Mammary epithelial cell (primary cell): ENCODE measurements at regions not wholly inside any gene's neighbourhood (a gene's known extent, or its start where the extent isn't known, plus 50 kb on each side); places are given as distances from the start of the nearest gene placed in this dataset.

ENCODE experiments used
- EZH2 ChIP-seq: IDR thresholded peaks from 2 replicates; pipeline ENCODE4 v1.6.1; 2012; ENCODE audit warnings: low read length, inconsistent platforms, borderline replicate concordance
- TF ChIP-seq, protein P1 (sequence below), 2 donors: IDR thresholded peaks in 1 of 2; conservative IDR thresholded peaks in 1 of 2; 2 replicates each; pipeline ENCODE4 v1.5.1; 2011 to 2012; ENCODE audit warnings: inconsistent platforms in 2 of 2, low read length in 2 of 2, mild to moderate bottlenecking in 2 of 2, control low read depth in 1 of 2, low read depth in 1 of 2; ENCODE audit not compliant: insufficient read depth in 1 of 2; ENCODE audit errors: extremely low read depth in 1 of 2

DNA sequence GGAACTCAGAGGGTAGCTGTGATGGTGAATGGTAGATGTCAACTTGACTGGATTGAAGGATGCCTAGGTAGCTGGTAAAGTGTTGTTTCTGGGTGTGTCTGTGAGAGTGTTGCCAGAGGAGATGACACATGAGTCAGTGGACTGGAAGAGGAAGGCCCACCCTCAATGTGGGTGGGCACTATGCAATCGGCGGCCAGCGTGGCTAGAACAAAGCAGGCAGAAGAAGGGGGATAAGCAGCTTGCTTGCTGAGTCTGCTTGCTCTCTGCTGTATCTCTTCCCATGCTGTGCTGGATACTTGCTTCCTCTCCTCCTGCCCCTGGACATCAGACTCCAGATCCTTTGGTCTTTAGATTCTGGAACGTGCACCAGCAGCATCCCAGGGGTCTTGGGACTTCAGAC is 128.1 kb downstream of the AIPL1 start:
- TF ChIP-seq, protein P1, sequence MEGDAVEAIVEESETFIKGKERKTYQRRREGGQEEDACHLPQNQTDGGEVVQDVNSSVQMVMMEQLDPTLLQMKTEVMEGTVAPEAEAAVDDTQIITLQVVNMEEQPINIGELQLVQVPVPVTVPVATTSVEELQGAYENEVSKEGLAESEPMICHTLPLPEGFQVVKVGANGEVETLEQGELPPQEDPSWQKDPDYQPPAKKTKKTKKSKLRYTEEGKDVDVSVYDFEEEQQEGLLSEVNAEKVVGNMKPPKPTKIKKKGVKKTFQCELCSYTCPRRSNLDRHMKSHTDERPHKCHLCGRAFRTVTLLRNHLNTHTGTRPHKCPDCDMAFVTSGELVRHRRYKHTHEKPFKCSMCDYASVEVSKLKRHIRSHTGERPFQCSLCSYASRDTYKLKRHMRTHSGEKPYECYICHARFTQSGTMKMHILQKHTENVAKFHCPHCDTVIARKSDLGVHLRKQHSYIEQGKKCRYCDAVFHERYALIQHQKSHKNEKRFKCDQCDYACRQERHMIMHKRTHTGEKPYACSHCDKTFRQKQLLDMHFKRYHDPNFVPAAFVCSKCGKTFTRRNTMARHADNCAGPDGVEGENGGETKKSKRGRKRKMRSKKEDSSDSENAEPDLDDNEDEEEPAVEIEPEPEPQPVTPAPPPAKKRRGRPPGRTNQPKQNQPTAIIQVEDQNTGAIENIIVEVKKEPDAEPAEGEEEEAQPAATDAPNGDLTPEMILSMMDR (conservative IDR thresholded peaks at IDR 0.05 in 1 of 2, IDR thresholded peaks at IDR 0.05 in 1 of 2; ENCODE audit: extremely low read depth in 1 of 2, insufficient read depth in 1 of 2, low read depth in 1 of 2, low read length in 2 of 2): no peak
- no peak for TF ChIP-seq EZH2
